OCI-LY7 (cell line): ENCODE measurements at regions not wholly inside any gene's neighbourhood (a gene's known extent, or its start where the extent isn't known, plus 50 kb on each side); places are given as distances from the start of the nearest gene placed in this dataset.

ENCODE experiments used
- BruUV-seq: library from RNA; stranded (reverse); fragments of 400-500 nt; replicated peaks from 2 replicates; lab custom pipeline; 2021; lab: Mats Ljungman, UMichigan
- CTCF ChIA-PET: fragments of 300-600 bp; sonication (Branson Sonifier 250); formaldehyde crosslinking; loops from one replicate; lab custom pipeline; 2022; ENCODE audit warnings: antibody characterized with exemption; ENCODE audit not compliant: unreplicated experiment; lab: Charles Lee
- POLR2A ChIA-PET: fragments of 300-600 bp; sonication (Branson Sonifier 250); formaldehyde crosslinking; loops from one replicate; lab custom pipeline; 2022; ENCODE audit warnings: antibody characterized with exemption; lab: Charles Lee
- DNase-seq: peaks from one replicate; pipeline ENCODE4 v3.0.0-alpha.2; 2015; ENCODE audit warnings: low spot score
- H2AFZ ChIP-seq: fragments of 200-600 bp; sonication (generic), shearing (Covaris generic); 2 replicates; pipeline ENCODE4 v1.6.1; 2014; ENCODE audit warnings: mild to moderate bottlenecking, antibody characterized with exemption, low read length, moderate library complexity
- H3K27ac ChIP-seq: fragments of 200-600 bp; sonication (generic); 2 replicates; pipeline ENCODE4 v1.5.1; 2014; ENCODE audit warnings: mixed run types, low read depth, mild to moderate bottlenecking, moderate library complexity, low read length, inconsistent platforms; ENCODE audit not compliant: poor library complexity, severe bottlenecking
- H3K36me3 ChIP-seq: fragments of 200-600 bp; sonication (generic); 2 replicates; pipeline ENCODE4 v1.6.1; 2014; ENCODE audit warnings: mild to moderate bottlenecking, antibody characterized with exemption, low read length, moderate library complexity, mixed read lengths; ENCODE audit not compliant: insufficient read depth
- H3K4me1 ChIP-seq: fragments of 200-600 bp; sonication (generic); 2 replicates; pipeline ENCODE4 v1.5.1; 2014; ENCODE audit warnings: mild to moderate bottlenecking, low read length; ENCODE audit not compliant: insufficient read depth, poor library complexity, severe bottlenecking
- H3K4me2 ChIP-seq: fragments of 200-600 bp; sonication (generic); 2 replicates; pipeline ENCODE4 v1.6.1; 2014; ENCODE audit warnings: mild to moderate bottlenecking, low read length
- H3K4me3 ChIP-seq: fragments of 200-600 bp; sonication (generic); 2 replicates; pipeline ENCODE4 v1.5.1; 2014; ENCODE audit warnings: mild to moderate bottlenecking, low read depth, low read length; ENCODE audit not compliant: poor library complexity, severe bottlenecking
- H3K79me2 ChIP-seq: fragments of 200-600 bp; sonication (generic); 2 replicates; pipeline ENCODE4 v1.6.1; 2016; ENCODE audit warnings: low read depth, mild to moderate bottlenecking, low read length, moderate library complexity, mixed read lengths; ENCODE audit not compliant: insufficient read depth
- H3K9me2 ChIP-seq: fragments of 200-600 bp; sonication (generic); 2 replicates; pipeline ENCODE4 v1.6.1; 2016; ENCODE audit warnings: mild to moderate bottlenecking, low read length, mixed read lengths; ENCODE audit not compliant: insufficient read depth
- H3K9me3 ChIP-seq: fragments of 200-600 bp; sonication (generic); 2 replicates; pipeline ENCODE4 v1.6.1; 2014; ENCODE audit warnings: mild to moderate bottlenecking, mixed run types, low read length, mixed read lengths
- H4K20me1 ChIP-seq: fragments of 200-600 bp; sonication (generic); 2 replicates; pipeline ENCODE4 v1.6.1; 2014; ENCODE audit warnings: mild to moderate bottlenecking, antibody characterized with exemption, low read length, moderate library complexity, mixed read lengths; ENCODE audit not compliant: insufficient read depth
- CTCF ChIP-seq: fragments of 200-600 bp; sonication (generic); conservative IDR thresholded peaks from 2 replicates; pipeline ENCODE4 v1.5.1; 2014; ENCODE audit warnings: mild to moderate bottlenecking, antibody characterized with exemption, low read length, moderate library complexity, mixed read lengths
- EZH2phosphoT487 ChIP-seq: fragments of 200-600 bp; sonication (generic); IDR thresholded peaks from 2 replicates; pipeline ENCODE4 v1.6.1; 2018; ENCODE audit warnings: low read depth, borderline replicate concordance, mild to moderate bottlenecking, mixed run types, antibody characterized with exemption, low read length, moderate library complexity, mixed read lengths
- intact Hi-C: fragments of 100-400 bp; cut with micrococcal nuclease; formaldehyde crosslinking; loops from one replicate; pipeline ENCODE4 v1.10.0; 2022; ENCODE audit not compliant: unreplicated experiment

GRCh38 chr9:28031521-28032267 is 458.4 kb upstream of the C9orf72 start:
- Histone ChIP-seq H2AFZ (no peak overlapping the region), H4K20me1 (no peaks in the 10 kb centered on the region), H3K27ac (no peak overlapping the region), H3K4me2 (no peak overlapping the region), H3K9me3 (no peaks in the 10 kb centered on the region), H3K79me2 (no peaks in the 10 kb centered on the region), H3K4me1 (no peaks in the 10 kb centered on the region), H3K36me3 (no peaks in the 10 kb centered on the region), H3K4me3 (no peak overlapping the region), H3K9me2 (no peaks in the 10 kb centered on the region)
- intact Hi-C loops: no loop called here
- POLR2A ChIA-PET: no interaction called here
- CTCF ChIA-PET: no interaction called here
- TF ChIP-seq EZH2phosphoT487: no peak
- no peak for TF ChIP-seq CTCF
- no TSS peak for BruUV-seq
- DNase-seq: no peak

- Histone ChIP-seq H3K4me3 (no peak overlapping the region), H4K20me1 (no peaks in the 10 kb centered on the region)
- CTCF ChIA-PET: no interaction called here
Observed at GRCh38 chr9:28032268-28032590, 458.9 kb upstream of the C9orf72 start.

More at GRCh38 chr9:28032268-28032590, 458.9 kb upstream of the C9orf72 start:
- no peak overlapping the region for H2AFZ ChIP-seq
- TF ChIP-seq EZH2phosphoT487: no peak
- TF ChIP-seq CTCF: no peak
- H3K9me3 ChIP-seq: no peaks in the 10 kb centered on the region
- no peaks in the 10 kb centered on the region for H3K9me2 ChIP-seq
- BruUV-seq: no TSS peak
- no peaks in the 10 kb centered on the region for H3K4me1 ChIP-seq
- no peaks in the 10 kb centered on the region for H3K79me2 ChIP-seq
- no peak for DNase-seq
- POLR2A ChIA-PET: no interaction called here
- H3K36me3 ChIP-seq: no peaks in the 10 kb centered on the region
- intact Hi-C loops: no loop called here
- no peak overlapping the region for H3K27ac ChIP-seq
- no peak overlapping the region for H3K4me2 ChIP-seq
